ENCODE measurements at regions not wholly inside any gene's neighbourhood (a gene's known extent, or its start where the extent isn't known, plus 50 kb on each side); places are given as distances from the start of the nearest gene placed in this dataset.
"Not testable (repeated sequence)": the region's sequence is repeated elsewhere in the genome, so short reads cannot be mapped to it uniquely, and the experiment has no call there.

- H3K4me3 Mint-ChIP-seq (ENCODE audit: unreplicated experiment): no peak overlapping the region
Observed at GRCh38 chr10:7108141-7108540, 302.7 kb downstream of the SFMBT2 start.

GRCh38 chr10:7107285-7107684 is 303.5 kb downstream of the SFMBT2 start:
- TF ChIP-seq CTCF (IDR thresholded peaks at IDR 0.05; ENCODE audit: unreplicated experiment): no peak
- no peak overlapping the region for H3K27ac Mint-ChIP-seq (ENCODE audit: unreplicated experiment)
- H3K9me3 Mint-ChIP-seq (ENCODE audit: unreplicated experiment): no peaks in the 10 kb centered on the region
- no peaks in the 10 kb centered on the region for H3K4me1 Mint-ChIP-seq (ENCODE audit: unreplicated experiment)
- no peaks in the 10 kb centered on the region for H3K36me3 Mint-ChIP-seq (ENCODE audit: low read depth, unreplicated experiment)
- peaks cover 3% of the 10 kb centered on the region for H3K27me3 Mint-ChIP-seq (ENCODE audit: unreplicated experiment)
- no peak overlapping the region for H3K4me3 Mint-ChIP-seq (ENCODE audit: unreplicated experiment)
- DNase-seq (ENCODE audit: low spot score): no peak

More at GRCh38 chr10:7108141-7108540, 302.7 kb downstream of the SFMBT2 start:
- H3K4me1 Mint-ChIP-seq (ENCODE audit: unreplicated experiment): no peaks in the 10 kb centered on the region
- H3K9me3 Mint-ChIP-seq (ENCODE audit: unreplicated experiment): no peaks in the 10 kb centered on the region
- DNase-seq (ENCODE audit: low spot score): no peak
- TF ChIP-seq CTCF (IDR thresholded peaks at IDR 0.05; ENCODE audit: unreplicated experiment): no peak
- no peaks in the 10 kb centered on the region for H3K36me3 Mint-ChIP-seq (ENCODE audit: low read depth, unreplicated experiment)
- no peak overlapping the region for H3K27ac Mint-ChIP-seq (ENCODE audit: unreplicated experiment)
- H3K27me3 Mint-ChIP-seq (ENCODE audit: unreplicated experiment): peaks cover 3% of the 10 kb centered on the region

GRCh38 chr10:7104379-7104778 is 306.5 kb downstream of the SFMBT2 start:
- not testable (repeated sequence) for H3K9me3 Mint-ChIP-seq (ENCODE audit: unreplicated experiment); H3K27me3 Mint-ChIP-seq (ENCODE audit: unreplicated experiment); DNase-seq (ENCODE audit: low spot score); H3K4me3 Mint-ChIP-seq (ENCODE audit: unreplicated experiment); H3K27ac Mint-ChIP-seq (ENCODE audit: unreplicated experiment); H3K4me1 Mint-ChIP-seq (ENCODE audit: unreplicated experiment); H3K36me3 Mint-ChIP-seq (ENCODE audit: low read depth, unreplicated experiment)

GRCh38 chr10:7102557-7103349 is 308.1 kb downstream of the SFMBT2 start:
- Mint-ChIP-seq H3K27me3 (ENCODE audit: unreplicated experiment) (peaks cover 4% of the 10 kb centered on the region), H3K36me3 (ENCODE audit: low read depth, unreplicated experiment) (no peaks in the 10 kb centered on the region), H3K4me1 (ENCODE audit: unreplicated experiment) (no peaks in the 10 kb centered on the region), H3K27ac (ENCODE audit: unreplicated experiment) (no peak overlapping the region), H3K9me3 (ENCODE audit: unreplicated experiment) (no peaks in the 10 kb centered on the region), H3K4me3 (ENCODE audit: unreplicated experiment) (no peak overlapping the region)
- no peak for TF ChIP-seq CTCF (IDR thresholded peaks at IDR 0.05; ENCODE audit: unreplicated experiment)
- no peak for DNase-seq (ENCODE audit: low spot score)

GRCh38 chr10:7102084-7102483 is 308.8 kb downstream of the SFMBT2 start:
- TF ChIP-seq CTCF (IDR thresholded peaks at IDR 0.05; ENCODE audit: unreplicated experiment): no peak
- no peak for DNase-seq (ENCODE audit: low spot score)
- H3K27ac Mint-ChIP-seq (ENCODE audit: unreplicated experiment): no peak overlapping the region
- H3K27me3 Mint-ChIP-seq (ENCODE audit: unreplicated experiment): peaks cover 2% of the 10 kb centered on the region
- H3K4me3 Mint-ChIP-seq (ENCODE audit: unreplicated experiment): no peak overlapping the region
- no peaks in the 10 kb centered on the region for H3K36me3 Mint-ChIP-seq (ENCODE audit: low read depth, unreplicated experiment)
- H3K4me1 Mint-ChIP-seq (ENCODE audit: unreplicated experiment): no peaks in the 10 kb centered on the region
- no peaks in the 10 kb centered on the region for H3K9me3 Mint-ChIP-seq (ENCODE audit: unreplicated experiment)
